ENCODE measurements at regions not wholly inside any gene's neighbourhood (a gene's known extent, or its start where the extent isn't known, plus 50 kb on each side); places are given as distances from the start of the nearest gene placed in this dataset.
"Not testable (repeated sequence)": the region's sequence is repeated elsewhere in the genome, so short reads cannot be mapped to it uniquely, and the experiment has no call there.

DNA sequence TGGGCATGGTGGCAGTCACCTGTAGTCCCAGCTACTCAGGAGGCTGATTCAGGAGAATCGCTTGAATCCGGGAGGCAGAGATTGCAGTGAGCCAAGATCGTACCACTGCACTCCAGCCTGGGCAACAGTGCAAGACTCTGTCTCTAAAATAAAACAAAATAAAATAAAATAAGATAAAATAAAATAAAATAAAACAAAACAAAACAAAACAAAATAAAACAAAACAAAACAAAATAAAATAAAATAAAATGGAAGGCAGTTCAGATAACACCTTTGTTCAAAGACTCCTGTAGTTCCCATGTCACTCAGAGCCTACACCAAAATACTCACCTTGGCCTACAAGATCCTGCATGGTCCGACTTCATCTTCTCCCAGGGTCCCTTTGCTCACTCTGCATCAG, 61.3 kb downstream of the SYF2 start:
- not testable (repeated sequence) for DNase-seq

GRCh38 chr1:25170439-25170838, 61.9 kb downstream of the SYF2 start:
- DNase-seq = no peak

GRCh38 chr1:25169610-25170009, 62.7 kb downstream of the SYF2 start:
- DNase-seq = no peak

- DNase-seq = no peak
Measured at GRCh38 chr1:25169168-25169567, 63.1 kb downstream of the SYF2 start.

- no peak for DNase-seq
Measured at GRCh38 chr1:25168193-25169071, 63.9 kb downstream of the SYF2 start.

DNA sequence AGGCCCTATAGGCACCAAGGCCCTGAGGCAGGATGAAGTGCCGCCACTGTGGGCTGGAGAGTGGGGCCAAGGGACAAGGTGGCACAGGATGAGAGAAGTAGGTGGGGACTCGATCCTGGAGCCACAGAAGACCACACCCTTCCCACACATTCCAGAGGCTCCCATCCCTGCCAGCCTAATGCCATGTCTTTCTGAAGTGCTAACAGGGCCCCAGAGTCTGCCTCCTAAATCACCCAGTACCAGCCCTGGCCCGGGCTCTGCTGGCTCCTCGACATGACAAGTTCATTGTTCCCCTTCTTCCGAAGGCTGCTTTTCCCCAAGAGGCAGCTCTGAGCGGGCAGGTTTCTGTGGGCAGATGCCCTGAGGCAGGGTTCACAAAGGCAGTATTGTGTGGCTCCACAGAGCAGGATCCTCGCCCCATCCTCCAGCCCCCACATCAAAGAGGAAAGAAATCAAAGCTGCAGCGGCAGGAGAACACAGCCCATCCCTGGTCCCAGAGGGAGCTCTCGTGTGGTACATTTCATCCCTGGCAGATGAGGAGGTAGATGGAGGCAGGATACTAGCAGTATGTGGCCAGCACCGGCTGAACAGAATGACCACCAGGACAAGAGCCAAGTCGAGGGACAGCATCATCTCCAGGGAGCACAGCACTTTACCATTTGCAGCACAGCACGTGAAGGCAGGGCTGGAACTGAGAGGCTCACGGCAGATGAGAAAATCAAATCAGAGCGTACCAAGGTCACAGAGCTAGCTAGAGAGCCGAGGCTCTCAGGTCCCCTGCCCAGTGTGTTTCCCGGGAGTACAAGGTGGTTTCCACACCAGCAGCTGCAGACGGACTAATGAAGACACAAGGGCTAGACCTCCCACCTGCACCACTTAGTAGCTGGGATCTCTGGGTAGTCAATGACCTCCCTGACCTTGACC, 64.8 kb downstream of the SYF2 start:
- no peak for DNase-seq

DNA sequence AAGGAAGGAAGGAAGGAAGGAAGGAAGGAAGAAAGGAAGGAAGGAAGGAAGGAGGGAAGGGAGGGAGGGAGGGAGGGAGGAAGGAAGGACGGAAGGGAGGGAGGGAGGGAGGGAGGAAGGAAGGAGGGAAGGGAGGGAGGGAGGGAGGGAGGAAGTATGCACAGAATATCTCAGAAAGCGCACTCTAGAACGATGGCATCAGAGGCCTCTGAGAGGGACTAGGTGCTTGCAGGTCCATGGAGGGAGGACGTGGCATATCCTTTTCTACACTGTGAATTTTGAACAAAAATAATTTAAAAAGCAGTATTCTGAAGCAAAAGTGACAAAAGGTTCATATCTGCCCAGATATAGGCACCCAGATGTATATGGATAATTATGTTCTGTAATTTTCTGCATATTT, 65.5 kb downstream of the SYF2 start:
- no peak for DNase-seq

GRCh38 chr1:25163986-25164385, 68.3 kb downstream of the SYF2 start:
- DNase-seq = no peak

DNA sequence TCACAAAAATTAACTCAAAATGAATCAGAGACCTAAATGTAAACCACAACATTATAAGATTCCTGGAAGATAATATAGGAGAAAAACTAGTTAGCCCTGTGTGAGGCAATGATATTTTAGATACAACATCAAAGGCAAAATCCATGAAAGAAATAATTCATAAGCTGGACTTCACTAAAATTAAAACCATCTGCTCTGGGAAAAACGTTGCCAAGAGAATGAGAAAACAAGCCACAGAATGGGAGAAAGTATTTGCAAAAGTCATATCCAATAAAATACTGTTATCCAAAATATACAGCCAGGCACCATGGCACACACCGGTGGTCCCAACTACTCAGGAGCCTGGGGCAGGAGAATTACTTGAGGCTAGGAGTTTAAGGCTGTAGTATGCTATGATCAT, 70.3 kb downstream of the SYF2 start:
- no peak for DNase-seq

GRCh38 chr1:25157846-25158245, 74.5 kb downstream of the SYF2 start:
- DNase-seq = no peak

- no peak for DNase-seq
Measured at GRCh38 chr1:25150985-25151495, 81.3 kb downstream of the SYF2 start.

GRCh38 chr1:25148673-25149300, 83.5 kb downstream of the SYF2 start:
- no peak for DNase-seq

GRCh38 chr1:25146451-25146855, 85.8 kb downstream of the SYF2 start:
- DNase-seq = no peak

- DNase-seq = no peak
Measured at GRCh38 chr1:25145775-25146393, 86.4 kb downstream of the SYF2 start.

GRCh38 chr1:25140073-25140797, 92.1 kb downstream of the SYF2 start:
- no peak for DNase-seq

- DNase-seq = no peak
Measured at GRCh38 chr1:25137521-25138395, 94.5 kb downstream of the SYF2 start.

- DNase-seq = no peak
Measured at GRCh38 chr1:25137106-25137505, 95.2 kb downstream of the SYF2 start.

DNA sequence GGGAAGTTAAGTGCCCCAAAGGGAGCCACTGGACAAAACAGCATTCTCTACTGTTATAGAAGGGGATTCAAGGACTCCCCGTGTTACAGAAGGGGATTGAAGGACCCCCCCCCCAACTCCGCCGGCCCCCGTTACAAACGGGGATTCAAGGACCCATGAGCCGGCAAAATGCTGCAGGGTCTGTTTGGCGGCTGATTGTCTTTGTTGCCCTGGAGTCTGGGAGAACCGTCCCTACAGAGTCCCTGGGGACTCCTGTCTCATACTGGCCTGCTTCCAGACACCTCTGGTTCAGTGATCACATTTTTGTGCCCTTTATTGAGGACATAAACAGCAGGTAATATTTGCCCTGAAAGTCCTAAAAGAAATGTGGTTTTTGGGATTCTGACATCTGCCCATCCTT, 96.4 kb downstream of the SYF2 start:
- DNase-seq = peak in 1 of 2 experiments; percentile 4

DNA sequence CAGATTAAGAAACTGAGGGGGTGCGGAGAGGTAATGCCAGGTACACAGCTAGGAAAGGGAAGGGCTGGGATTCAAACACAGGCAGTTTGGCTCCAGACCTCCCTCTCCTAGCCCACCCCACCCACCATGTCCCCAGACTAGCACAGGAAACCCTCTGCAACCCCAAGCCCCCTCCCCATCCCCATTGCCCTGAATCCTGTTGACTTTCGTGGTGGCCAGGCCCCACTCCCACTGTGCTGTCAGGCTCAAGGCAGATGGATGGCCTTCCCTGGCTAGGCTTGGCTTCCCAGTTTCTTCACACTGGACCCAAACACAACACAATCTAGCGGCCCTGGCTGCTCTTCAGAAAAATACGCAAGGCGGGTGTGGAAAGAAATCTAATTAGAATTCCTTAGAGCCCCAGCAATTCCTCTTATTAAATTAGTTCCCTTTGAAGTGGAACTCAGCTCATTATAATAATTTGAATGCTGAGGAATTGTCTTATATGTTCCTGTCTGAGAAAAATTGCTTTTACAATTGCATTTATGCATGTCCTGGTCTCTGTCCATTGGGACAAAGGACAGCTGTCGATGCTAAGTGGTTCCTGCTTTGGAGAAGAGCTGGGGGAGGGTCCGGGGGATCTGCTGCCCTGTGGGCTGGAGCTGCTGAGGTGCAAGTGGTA, 97.4 kb downstream of the SYF2 start:
- no peak for DNase-seq

GRCh38 chr1:25134307-25134706, 98.0 kb downstream of the SYF2 start:
- no peak for DNase-seq

All from NCI-H2081 (cell line).